ENCODE measurements at regions not wholly inside any gene's neighbourhood (a gene's known extent, or its start where the extent isn't known, plus 50 kb on each side); places are given as distances from the start of the nearest gene placed in this dataset.
A peak's percentile ranks its signal among the peaks of the same experiment; 100 is the strongest.

DNA sequence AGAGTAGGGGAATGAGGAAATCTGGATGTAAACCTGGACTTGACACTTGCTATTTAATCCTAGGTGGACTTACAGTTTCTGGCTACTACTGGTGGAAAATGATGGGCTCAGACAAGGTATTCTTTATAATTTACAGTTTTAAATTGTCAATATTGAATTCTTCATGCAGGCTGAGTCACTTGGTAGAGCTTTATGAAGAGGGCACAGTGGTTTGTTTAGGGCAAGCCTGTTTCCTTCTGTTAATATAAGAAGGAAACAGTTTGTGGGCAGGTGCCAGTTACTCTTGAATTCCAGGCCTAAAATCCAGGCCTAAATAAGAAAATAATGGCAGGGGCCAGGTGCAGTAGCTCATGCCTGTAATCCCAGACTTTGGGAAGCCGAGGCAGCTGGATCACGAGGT, 355.8 kb upstream of the RGS6 start:
- H3K4me3 ChIP-seq (replicated peaks; ENCODE audit: insufficient read depth, low read length): no peak overlapping the region
- no peak for DNase-seq (ENCODE audit: low read depth in 1 of 2, low spot score in 1 of 2)
- H3K27me3 ChIP-seq (ENCODE audit: insufficient read depth, poor library complexity, severe bottlenecking): no peaks in the 10 kb centered on the region
- TF ChIP-seq SPI1 (IDR thresholded peaks at IDR 0.05; ENCODE audit: borderline replicate concordance, low read depth): no peak
- no peak for TF ChIP-seq POLR2AphosphoS5 (IDR thresholded peaks at IDR 0.05; ENCODE audit: low read depth)
- TF ChIP-seq CTCF (IDR thresholded peaks at IDR 0.05; ENCODE audit: insufficient read depth, low read length): no peak
- no peak for TF ChIP-seq REST (IDR thresholded peaks at IDR 0.05; ENCODE audit: insufficient replicate concordance, low read depth)
- no peak for TF ChIP-seq GABPA (IDR thresholded peaks at IDR 0.05; ENCODE audit: low read depth)
- no peak overlapping the region for H3K27ac ChIP-seq (replicated peaks)

DNA sequence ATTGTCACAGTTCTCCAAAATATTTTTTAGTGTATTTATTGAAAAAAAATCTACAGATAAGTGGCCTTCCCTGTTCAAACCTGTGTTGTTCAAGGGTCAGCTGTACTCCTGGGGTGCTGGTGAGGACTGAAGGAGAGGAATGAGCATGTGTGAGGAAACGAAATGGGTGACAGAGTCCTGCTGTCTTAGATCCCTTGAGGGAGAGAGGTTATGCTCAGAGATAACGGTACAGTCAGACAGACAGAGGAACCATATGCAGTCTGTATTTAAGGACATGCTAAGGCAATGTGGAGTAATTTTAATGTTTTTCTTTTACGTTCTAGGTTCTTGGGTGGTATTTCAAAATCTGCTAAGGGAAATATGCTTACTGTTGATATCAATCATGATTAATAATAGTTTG, 352.9 kb upstream of the RGS6 start:
- no peak for DNase-seq (ENCODE audit: low read depth in 1 of 2, low spot score in 1 of 2)
- H3K27ac ChIP-seq (replicated peaks): no peak overlapping the region
- TF ChIP-seq GABPA (IDR thresholded peaks at IDR 0.05; ENCODE audit: low read depth): no peak
- no peak for TF ChIP-seq REST (IDR thresholded peaks at IDR 0.05; ENCODE audit: insufficient replicate concordance, low read depth)
- no peak for TF ChIP-seq SPI1 (IDR thresholded peaks at IDR 0.05; ENCODE audit: borderline replicate concordance, low read depth)
- TF ChIP-seq CTCF (IDR thresholded peaks at IDR 0.05; ENCODE audit: insufficient read depth, low read length): no peak
- no peak for TF ChIP-seq POLR2AphosphoS5 (IDR thresholded peaks at IDR 0.05; ENCODE audit: low read depth)
- no peak overlapping the region for H3K4me3 ChIP-seq (replicated peaks; ENCODE audit: insufficient read depth, low read length)
- H3K27me3 ChIP-seq (ENCODE audit: insufficient read depth, poor library complexity, severe bottlenecking): no peaks in the 10 kb centered on the region

- H3K27me3 ChIP-seq (ENCODE audit: insufficient read depth, poor library complexity, severe bottlenecking): no peaks in the 10 kb centered on the region
- H3K4me3 ChIP-seq (replicated peaks; ENCODE audit: insufficient read depth, low read length): no peak overlapping the region
- TF ChIP-seq CTCF (IDR thresholded peaks at IDR 0.05; ENCODE audit: insufficient read depth, low read length): no peak
- peak overlapping the region; percentile 21; the same call in 1 of the 2 replicates for H3K27ac ChIP-seq (replicated peaks)
- no peak for DNase-seq (ENCODE audit: low read depth in 1 of 2, low spot score in 1 of 2)
These were observed 349.5 kb upstream of the RGS6 start for GRCh38 chr14:71582705-71583104.

DNA sequence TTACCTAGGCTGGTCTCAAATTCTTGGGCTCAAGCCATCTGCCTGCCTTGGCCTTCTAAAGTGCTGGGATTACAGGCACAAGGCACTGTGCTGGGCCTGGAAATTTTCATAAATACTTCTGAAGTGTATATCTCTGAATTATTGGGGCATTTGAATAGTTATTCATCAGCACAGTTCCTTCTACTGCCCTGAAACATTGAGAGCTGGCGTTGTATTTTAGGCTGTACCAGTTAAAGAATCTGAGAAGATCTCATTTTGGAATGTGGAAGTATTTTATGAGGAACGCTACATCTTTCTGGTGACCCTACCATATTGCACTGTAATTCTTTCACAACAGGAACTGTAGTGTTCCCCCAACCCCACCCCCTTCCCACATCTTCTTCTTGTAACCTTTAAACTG, 349.0 kb upstream of the RGS6 start:
- DNase-seq (ENCODE audit: low read depth in 1 of 2, low spot score in 1 of 2): peak; percentile 8 to 43
- H3K4me3 ChIP-seq (replicated peaks; ENCODE audit: insufficient read depth, low read length): no peak overlapping the region
- H3K27me3 ChIP-seq (ENCODE audit: insufficient read depth, poor library complexity, severe bottlenecking): no peaks in the 10 kb centered on the region
- TF ChIP-seq REST (IDR thresholded peaks at IDR 0.05; ENCODE audit: insufficient replicate concordance, low read depth) (no peak), GABPA (IDR thresholded peaks at IDR 0.05; ENCODE audit: low read depth) (no peak), SPI1 (IDR thresholded peaks at IDR 0.05; ENCODE audit: borderline replicate concordance, low read depth) (no peak), POLR2AphosphoS5 (IDR thresholded peaks at IDR 0.05; ENCODE audit: low read depth) (no peak), CTCF (IDR thresholded peaks at IDR 0.05; ENCODE audit: insufficient read depth, low read length) (no peak)
- H3K27ac ChIP-seq (replicated peaks): peak overlapping the region; percentile 21; the same call in 1 of the 2 replicates
